AG04449 (cell line): ENCODE measurements at regions not wholly inside any gene's neighbourhood (a gene's known extent, or its start where the extent isn't known, plus 50 kb on each side); places are given as distances from the start of the nearest gene placed in this dataset.
A peak's percentile ranks its signal among the peaks of the same experiment; 100 is the strongest.

Source experiments
- CTCF ChIA-PET: fragments of 350-600 bp; formaldehyde crosslinking; extraction: SDS; loops from one replicate; lab custom pipeline; 2021; ENCODE audit warnings: antibody characterized with exemption; lab: Yijun Ruan, JAX
- POLR2A ChIA-PET: fragments of 400-600, 350-600 bp; formaldehyde crosslinking; extraction: SDS; loops from one replicate; lab custom pipeline; 2020; ENCODE audit warnings: antibody characterized with exemption, inconsistent platforms; lab: Yijun Ruan, JAX
- DNase-seq: peaks from one replicate; pipeline ENCODE4 v3.0.0-alpha.2; 2010; ENCODE audit warnings: low read depth, low spot score
- H3K4me3 ChIP-seq: 2 replicates; pipeline ENCODE4 v1.5.1; 2011; ENCODE audit warnings: low read depth, mild to moderate bottlenecking, control low read depth, low read length
- TF ChIP-seq, protein P1 (sequence below): IDR thresholded peaks from one replicate; pipeline ENCODE4 v1.5.1; 2011; ENCODE audit warnings: mild to moderate bottlenecking, moderate library complexity, low read length, control low read depth, inconsistent platforms; ENCODE audit not compliant: insufficient read depth; ENCODE audit errors: missing control alignments

DNA sequence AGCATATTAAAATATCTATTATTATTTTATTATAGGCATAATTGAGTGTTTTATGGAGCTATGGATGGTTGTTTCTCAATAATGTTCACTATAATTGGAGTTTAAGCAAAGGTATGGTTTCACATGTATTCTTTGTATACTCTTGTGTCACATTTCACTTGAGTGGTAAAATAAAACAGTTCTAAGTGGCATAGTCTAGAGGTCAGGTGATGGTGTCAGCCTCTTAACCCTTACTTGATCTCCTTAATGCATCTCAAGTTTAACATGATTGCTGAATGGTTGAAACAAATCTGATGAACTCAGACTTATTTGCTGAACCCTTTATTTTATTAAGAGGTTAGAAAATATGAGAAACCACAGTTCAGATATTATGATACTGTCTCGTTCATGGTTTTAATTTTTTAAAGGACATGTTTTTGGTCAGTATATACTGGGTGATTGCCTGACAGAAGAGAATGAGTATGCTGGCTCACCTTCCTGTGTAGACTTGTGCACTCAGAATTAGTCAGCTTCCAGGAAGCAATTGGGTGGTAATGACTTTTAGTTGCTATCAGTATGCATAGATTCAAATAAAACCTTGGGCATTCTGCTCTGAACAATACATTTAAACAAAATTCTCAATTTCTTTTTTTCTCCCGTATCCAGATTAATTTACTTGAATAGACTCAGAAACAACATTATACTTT lies 464.6 kb downstream of the PCNX1 start:
- no peak for DNase-seq
- H3K4me3 ChIP-seq = no peak overlapping the region
- ChIA-PET CTCF (no interaction called here), POLR2A (no interaction called here)
- TF ChIP-seq, protein P1, sequence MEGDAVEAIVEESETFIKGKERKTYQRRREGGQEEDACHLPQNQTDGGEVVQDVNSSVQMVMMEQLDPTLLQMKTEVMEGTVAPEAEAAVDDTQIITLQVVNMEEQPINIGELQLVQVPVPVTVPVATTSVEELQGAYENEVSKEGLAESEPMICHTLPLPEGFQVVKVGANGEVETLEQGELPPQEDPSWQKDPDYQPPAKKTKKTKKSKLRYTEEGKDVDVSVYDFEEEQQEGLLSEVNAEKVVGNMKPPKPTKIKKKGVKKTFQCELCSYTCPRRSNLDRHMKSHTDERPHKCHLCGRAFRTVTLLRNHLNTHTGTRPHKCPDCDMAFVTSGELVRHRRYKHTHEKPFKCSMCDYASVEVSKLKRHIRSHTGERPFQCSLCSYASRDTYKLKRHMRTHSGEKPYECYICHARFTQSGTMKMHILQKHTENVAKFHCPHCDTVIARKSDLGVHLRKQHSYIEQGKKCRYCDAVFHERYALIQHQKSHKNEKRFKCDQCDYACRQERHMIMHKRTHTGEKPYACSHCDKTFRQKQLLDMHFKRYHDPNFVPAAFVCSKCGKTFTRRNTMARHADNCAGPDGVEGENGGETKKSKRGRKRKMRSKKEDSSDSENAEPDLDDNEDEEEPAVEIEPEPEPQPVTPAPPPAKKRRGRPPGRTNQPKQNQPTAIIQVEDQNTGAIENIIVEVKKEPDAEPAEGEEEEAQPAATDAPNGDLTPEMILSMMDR = no peak

DNA sequence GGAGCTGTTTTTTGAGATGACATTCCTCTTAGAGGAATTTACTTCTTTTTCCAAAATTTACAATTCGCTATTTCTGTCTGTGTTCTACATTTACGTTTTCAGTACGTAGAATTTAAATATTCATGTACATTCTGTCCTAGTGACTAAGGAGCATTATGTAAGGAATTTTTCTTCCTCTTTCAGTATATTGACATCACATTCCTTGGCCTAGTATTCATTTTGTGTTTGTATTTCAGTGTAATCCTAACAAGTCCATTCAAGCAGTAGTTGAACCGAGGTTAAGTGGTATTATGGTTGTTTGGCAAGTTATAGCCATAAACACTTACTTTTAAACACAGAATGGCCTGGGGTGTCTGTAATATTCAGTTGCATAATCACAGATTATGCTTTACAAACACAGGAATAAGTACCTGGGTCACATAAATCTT lies 465.2 kb downstream of the PCNX1 start:
- TF ChIP-seq, protein P1 = no peak
- no peak overlapping the region for H3K4me3 ChIP-seq
- CTCF ChIA-PET = no interaction called here
- POLR2A ChIA-PET = no interaction called here
- peak; percentile 78 for DNase-seq

DNA sequence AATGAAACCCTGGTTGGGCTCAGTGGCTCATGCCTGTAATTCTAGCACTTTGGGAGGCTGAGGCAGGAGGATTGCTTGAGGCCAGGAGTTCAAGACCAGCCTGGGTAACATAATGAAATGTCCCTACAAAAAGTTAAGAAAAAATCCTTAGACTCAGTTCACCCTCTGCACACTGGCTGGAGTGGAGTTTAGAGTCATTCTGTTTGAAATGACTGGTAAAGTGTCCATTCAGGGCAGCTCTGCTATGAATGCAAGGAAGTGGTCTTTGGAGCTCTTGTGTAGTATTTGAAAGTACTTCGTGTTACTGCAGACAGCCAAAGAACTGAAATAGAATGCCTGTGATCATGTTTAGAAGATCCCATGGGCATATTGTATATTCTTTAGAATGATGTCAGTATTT lies 466.5 kb downstream of the PCNX1 start:
- CTCF ChIA-PET = interaction anchor here (1.0 kb wide), 1 partner anchor 8 kb away, joined by 3 read pairs; no protein-coding TSS in a partner anchor
- POLR2A ChIA-PET = no interaction called here
- H3K4me3 ChIP-seq = no peak overlapping the region
- TF ChIP-seq, protein P1 = no peak
- DNase-seq = no peak

DNA sequence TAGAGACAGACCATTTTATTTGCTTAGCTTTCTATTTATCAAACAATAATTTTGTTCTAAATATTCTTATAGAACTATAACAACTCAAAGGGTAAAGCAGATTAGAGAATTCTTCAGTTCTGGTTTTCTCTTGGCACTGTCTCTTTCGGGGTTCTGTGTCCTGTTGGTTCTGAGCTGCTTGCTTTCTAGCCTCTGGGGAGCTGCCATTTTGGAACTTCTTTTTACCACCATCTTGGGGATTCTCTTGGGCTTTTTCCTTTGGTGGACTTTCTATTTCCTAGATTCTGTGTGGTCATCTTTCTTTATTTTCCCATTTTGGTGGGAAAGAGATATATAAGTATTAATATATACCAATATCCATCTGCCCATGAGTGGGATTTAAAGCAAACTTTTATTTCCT lies 467.7 kb downstream of the PCNX1 start:
- ChIA-PET POLR2A (no interaction called here), CTCF (no interaction called here)
- DNase-seq = no peak
- TF ChIP-seq, protein P1 = no peak
- H3K4me3 ChIP-seq = no peak overlapping the region

DNA sequence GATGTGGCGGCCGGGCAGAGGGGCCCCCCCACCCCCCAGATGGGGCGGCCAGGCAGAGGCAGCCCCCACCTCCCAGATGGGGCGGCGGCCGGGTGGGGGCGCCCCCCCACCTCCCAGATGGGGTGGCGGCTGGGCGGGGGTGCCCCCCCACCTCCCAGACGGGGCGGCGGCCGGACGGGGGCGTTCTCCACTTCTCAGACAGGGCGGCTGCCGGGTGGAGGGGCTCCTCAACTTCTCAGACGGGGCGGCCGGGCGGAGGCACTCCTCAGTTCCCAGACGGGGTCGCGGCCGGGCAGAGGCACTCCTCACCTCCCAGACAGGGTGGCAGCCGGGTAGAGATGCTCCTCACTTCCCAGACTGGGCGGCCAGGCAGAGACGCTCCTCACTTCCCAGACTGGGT lies 469.8 kb downstream of the PCNX1 start:
- DNase-seq = no peak
- ChIA-PET CTCF (no interaction called here), POLR2A (no interaction called here)
- H3K4me3 ChIP-seq = no peak overlapping the region
- TF ChIP-seq, protein P1 = no peak

DNA sequence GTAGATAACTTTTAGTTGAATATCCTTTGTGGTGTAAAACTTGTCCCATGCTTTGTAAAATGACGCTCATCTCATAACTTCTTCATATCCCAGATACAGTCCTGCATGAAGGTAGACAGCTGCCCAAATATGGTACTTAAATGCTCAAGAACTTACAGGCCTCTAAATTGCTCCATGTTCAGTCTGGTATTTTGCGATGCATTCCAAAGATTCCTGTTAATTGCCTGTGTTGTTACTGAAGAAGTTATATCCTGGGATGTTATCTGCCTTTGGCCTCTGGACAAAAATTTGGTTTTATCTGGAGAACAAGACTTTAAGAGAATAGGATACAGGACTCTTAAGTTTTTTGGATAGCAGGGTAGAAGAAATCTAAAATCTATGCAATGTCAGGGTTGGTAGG lies 473.0 kb downstream of the PCNX1 start:
- ChIA-PET POLR2A (interaction anchor here (0.9 kb wide), 1 partner anchor 59 kb away, joined by 3 read pairs; no protein-coding TSS in a partner anchor), CTCF (interaction anchor here (1.5 kb wide), 1 partner anchor 14 kb away, joined by 4 read pairs; no protein-coding TSS in a partner anchor)
- TF ChIP-seq, protein P1 = no peak
- peak; percentile 75 for DNase-seq
- H3K4me3 ChIP-seq = no peak overlapping the region
